Activated CD4-positive, alpha-beta T cell treated with anti-CD3 and anti-CD28 coated beads for 4 hours (primary cell): ENCODE measurements at regions not wholly inside any gene's neighbourhood (a gene's known extent, or its start where the extent isn't known, plus 50 kb on each side); places are given as distances from the start of the nearest gene placed in this dataset.

Experiments
- DNase-seq, 2 donors: peaks; one replicate each; pipeline ENCODE4 v3.0.0-alpha.2; 2020

- no peak for DNase-seq
Measured at GRCh38 chr2:212596276-212596675, 57.7 kb upstream of the ERBB4 start.

- DNase-seq: no peak
Measured at GRCh38 chr2:212595036-212595654, 56.5 kb upstream of the ERBB4 start.

DNA sequence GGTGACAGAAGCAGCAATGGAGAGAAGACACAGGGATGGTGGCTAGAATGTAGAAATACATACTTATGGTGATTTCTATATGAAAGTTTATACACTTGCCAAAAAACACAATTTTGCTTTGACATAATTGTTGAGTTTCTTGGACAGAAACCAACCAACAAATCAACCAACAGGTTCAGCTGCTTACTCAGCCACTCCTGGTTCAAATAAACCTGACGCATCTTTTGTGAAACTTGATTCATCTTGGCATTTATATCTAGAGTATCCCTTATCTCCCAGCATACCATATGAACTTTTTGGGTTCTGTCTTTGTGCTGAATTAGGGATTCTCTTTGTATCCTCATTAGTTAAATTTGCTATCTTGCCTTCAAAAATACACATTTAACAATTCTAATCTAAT, 54.1 kb upstream of the ERBB4 start:
- no peak for DNase-seq
